Right lobe of liver (tissue), 6 donors: ENCODE measurements at regions not wholly inside any gene's neighbourhood (a gene's known extent, or its start where the extent isn't known, plus 50 kb on each side); places are given as distances from the start of the nearest gene placed in this dataset.

ENCODE experiments used
- ATAC-seq, 4 donors: fragments of 200-7000 bp; cut with Tn5 transposase; one replicate each; pipeline ENCODE4 v1.9.1; 2020; ENCODE audit warnings: mild to moderate bottlenecking in 4 of 4, moderate library complexity in 4 of 4
- DNase-seq, 3 donors: peaks; one replicate each; pipeline ENCODE4 v3.0.0-alpha.2; 2020
- H3K27ac ChIP-seq, 3 donors: fragments of 200-600 bp; one replicate each; pipeline ENCODE4 v1.8.0; 2022
- H3K27me3 ChIP-seq, 2 donors: fragments of 200-600 bp; one replicate each; pipeline ENCODE4 v1.8.0; 2022
- H3K36me3 ChIP-seq, 4 donors: fragments of 200-600 bp; sonication (generic) in 1 of 4; one replicate each; pipeline versions ENCODE4 v1.5.1 to v1.8.0; 2017 to 2022; ENCODE audit warnings: control low read depth in 1 of 4
- H3K4me1 ChIP-seq, 4 donors: fragments of 200-600 bp; sonication (generic) in 1 of 4; one replicate each; pipeline versions ENCODE4 v1.5.1 to v1.8.0; 2017 to 2022; ENCODE audit warnings: control low read depth in 1 of 4
- H3K4me3 ChIP-seq, 3 donors: fragments of 200-600 bp; one replicate each; pipeline ENCODE4 v1.8.0; 2022
- H3K9me3 ChIP-seq, 4 donors: fragments of 200-600 bp; sonication (generic) in 1 of 4; one replicate each; pipeline versions ENCODE4 v1.5.1 to v1.8.0; 2017 to 2022; ENCODE audit warnings: control low read depth in 1 of 4
- CTCF ChIP-seq, 4 donors: fragments of 200-600 bp in 3 of 4; fragments of 450-650 bp in 1 of 4; IDR thresholded peaks; one replicate each; pipeline versions ENCODE4 v1.5.1 to v1.8.0; 2016 to 2022; ENCODE audit warnings: antibody characterized with exemption in 4 of 4, mild to moderate bottlenecking in 2 of 4
- POLR2A ChIP-seq: fragments of 450-650 bp; IDR thresholded peaks from one replicate; pipeline ENCODE4 v1.6.1; 2017; ENCODE audit warnings: antibody characterized with exemption, mild to moderate bottlenecking
- WGBS: methylation state at CpG from one replicate; pipeline ENCODE4 v1.1.6; 2018; ENCODE audit warnings: low coverage, low lambda C conversion rate; ENCODE audit not compliant: insufficient coverage; ENCODE audit errors: missing lambda C conversion rate; 5-methylcytosine and 5-hydroxymethylcytosine counted together
- intact Hi-C, 2 donors: fragments of 100-400 bp; cut with DNase I; formaldehyde crosslinking; loops; one replicate each; pipeline versions ENCODE4 v1.11.2 to v1.14.1; 2022
- donor health status: DM: no; HTN: yes; CAD: no.
- donor health status: DM: no; HTN: no; CAD: no.
- donor health status: DM: no; HTN: no; CAD: no.
- donor health status: DM: no; HTN: yes; CAD: no.
- donor health status: DM: no; HTN: yes; CAD: no.

- Histone ChIP-seq H3K4me1 (no peaks in the 10 kb centered on the region), H3K4me3 (no peak overlapping the region), H3K9me3 (no peaks in the 10 kb centered on the region), H3K36me3 (no peaks in the 10 kb centered on the region), H3K27me3 (no peaks in the 10 kb centered on the region), H3K27ac (no peak overlapping the region)
- ATAC-seq (no peak), DNase-seq (no peak)
- TF ChIP-seq CTCF (IDR thresholded peaks at IDR 0.05) (no peak), POLR2A (no peak)
- intact Hi-C loops = no loop called here
- WGBS = 71% methylated on average over 3 of the region's 8 CpGs
These were observed 118.7 kb downstream of the BMP2 start for GRCh38 chr20:6886065-6886729.

DNA sequence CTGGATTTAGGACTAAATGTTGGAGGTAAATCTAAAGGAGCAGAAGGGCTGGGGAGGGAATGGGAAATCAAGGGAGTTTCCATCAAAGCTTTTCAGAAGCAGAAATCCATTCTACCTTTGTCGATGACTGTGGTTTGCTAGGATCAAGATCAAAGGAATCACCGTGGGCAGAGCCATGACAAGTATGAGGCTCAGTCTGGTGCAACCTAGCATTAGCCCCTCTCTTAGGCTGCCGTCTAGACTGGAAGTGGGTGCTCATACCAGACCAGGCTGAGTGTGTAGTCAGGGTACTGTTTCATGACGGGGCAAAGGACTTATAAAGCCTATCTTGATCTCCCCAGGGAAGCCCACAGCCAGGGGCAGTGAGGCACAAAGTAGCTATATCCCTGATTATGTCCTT lies 120.5 kb downstream of the BMP2 start:
- no peak for ATAC-seq
- intact Hi-C loops = no loop called here
- DNase-seq = no peak
- no peak overlapping the region for H3K27ac ChIP-seq
- H3K4me1 ChIP-seq = no peaks in the 10 kb centered on the region
- H3K9me3 ChIP-seq = no peaks in the 10 kb centered on the region
- no peak overlapping the region for H3K4me3 ChIP-seq
- TF ChIP-seq CTCF (IDR thresholded peaks at IDR 0.05) (no peak), POLR2A (no peak)
- H3K27me3 ChIP-seq = no peaks in the 10 kb centered on the region
- WGBS = 100% methylated on average over 2 of the region's 4 CpGs
- no peaks in the 10 kb centered on the region for H3K36me3 ChIP-seq

DNA sequence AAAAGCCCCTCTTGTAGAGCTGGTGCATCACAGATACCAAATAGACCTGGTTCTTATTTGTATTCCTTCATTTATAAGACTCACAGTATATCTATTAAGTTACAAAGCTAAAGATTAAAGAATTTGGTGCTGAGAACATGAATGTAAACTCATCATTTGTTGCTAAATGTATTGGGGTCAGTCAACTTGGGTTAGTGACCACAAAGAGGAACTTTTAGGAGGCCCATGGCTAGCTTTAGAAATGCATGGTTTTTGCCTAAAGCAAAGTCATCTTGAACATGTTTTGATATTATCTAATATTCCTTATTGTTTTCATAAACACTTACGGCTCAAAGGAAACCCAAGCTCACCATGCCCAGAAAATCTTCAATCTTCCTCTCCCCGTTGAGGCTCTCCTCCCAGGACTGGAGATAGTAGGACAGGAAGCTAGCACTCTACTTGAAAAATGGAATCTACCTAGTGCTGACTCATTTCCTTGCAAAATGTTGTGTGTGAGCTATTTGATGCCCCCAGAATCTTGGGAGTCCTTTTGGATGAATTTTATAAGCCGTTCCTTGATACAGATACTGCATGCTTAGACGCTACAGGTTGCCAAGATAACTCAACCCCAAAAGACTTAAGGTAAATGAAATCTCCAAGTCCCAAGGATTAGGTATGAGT lies 121.4 kb downstream of the BMP2 start:
- H3K4me3 ChIP-seq = no peak overlapping the region
- H3K9me3 ChIP-seq = no peaks in the 10 kb centered on the region
- H3K36me3 ChIP-seq = no peaks in the 10 kb centered on the region
- H3K4me1 ChIP-seq = no peaks in the 10 kb centered on the region
- DNase-seq (no peak), ATAC-seq (no peak)
- H3K27me3 ChIP-seq = no peaks in the 10 kb centered on the region
- no peak overlapping the region for H3K27ac ChIP-seq
- TF ChIP-seq POLR2A (no peak), CTCF (IDR thresholded peaks at IDR 0.05) (no peak)
- WGBS = 50% methylated on average over 3 of the region's 4 CpGs
- intact Hi-C loops = no loop called here

DNA sequence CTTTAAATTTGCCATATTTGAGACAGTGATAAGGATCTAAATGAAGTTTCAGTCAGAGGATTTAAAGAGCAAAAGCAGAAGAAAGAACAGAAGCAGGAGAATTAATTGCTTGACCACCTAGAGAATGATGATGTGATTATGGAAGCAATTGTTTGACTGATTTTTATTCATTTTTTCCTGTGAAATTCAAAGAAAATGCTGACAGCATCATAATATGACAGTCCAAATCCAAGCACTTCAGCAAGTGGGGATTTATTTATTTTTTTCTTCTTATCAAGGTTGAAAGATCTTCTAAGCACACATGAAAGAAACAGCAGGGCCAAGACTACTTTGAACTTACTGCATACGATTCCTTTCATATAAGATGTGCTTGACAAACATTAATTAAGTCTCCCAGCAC lies 125.2 kb downstream of the BMP2 start:
- DNase-seq (no peak), ATAC-seq (no peak)
- Histone ChIP-seq H3K27ac (no peak overlapping the region), H3K4me3 (no peak overlapping the region), H3K9me3 (no peaks in the 10 kb centered on the region), H3K36me3 (no peaks in the 10 kb centered on the region), H3K4me1 (no peaks in the 10 kb centered on the region), H3K27me3 (no peaks in the 10 kb centered on the region)
- intact Hi-C loops = no loop called here
- TF ChIP-seq POLR2A (no peak), CTCF (IDR thresholded peaks at IDR 0.05) (no peak)
- 56% methylated on average over 1 of the region's 1 CpG for WGBS
